ENCODE measurements at regions not wholly inside any gene's neighbourhood (a gene's known extent, or its start where the extent isn't known, plus 50 kb on each side); places are given as distances from the start of the nearest gene placed in this dataset.

- TF ChIP-seq CTCF (IDR thresholded peaks at IDR 0.05; ENCODE audit: low read depth, low read length) (no peak), POLR2A (IDR thresholded peaks at IDR 0.05; ENCODE audit: extremely low read depth, insufficient read length) (no peak)
These were observed 129.1 kb upstream of the FBN2 start for GRCh38 chr5:128667152-128667551.
